Panc1 (cell line): ENCODE measurements at regions not wholly inside any gene's neighbourhood (a gene's known extent, or its start where the extent isn't known, plus 50 kb on each side); places are given as distances from the start of the nearest gene placed in this dataset.

Source experiments
- ATAC-seq: fragments of 200-7000 bp; cut with Tn5 transposase; 2 replicates; pipeline ENCODE4 v1.9.1; 2020; ENCODE audit warnings: mild to moderate bottlenecking, moderate library complexity
- BruUV-seq: library from RNA; stranded (reverse); fragments of 400-500 nt; replicated peaks from 2 replicates; lab custom pipeline; 2021; lab: Mats Ljungman, UMichigan
- CTCF ChIA-PET: fragments of 300-600 bp; sonication (Branson Sonifier 250); formaldehyde crosslinking; loops from one replicate; lab custom pipeline; 2022; ENCODE audit warnings: antibody characterized with exemption; lab: Charles Lee
- POLR2A ChIA-PET: fragments of 300-600 bp; sonication (Branson Sonifier 250); formaldehyde crosslinking; loops from one replicate; lab custom pipeline; 2022; ENCODE audit warnings: antibody characterized with exemption; lab: Charles Lee
- DNase-seq: peaks from one replicate; pipeline ENCODE4 v3.0.0-alpha.2; 2010; ENCODE audit warnings: low read depth, low spot score
- H3K27ac ChIP-seq: 2 replicates; pipeline ENCODE4 v1.5.1; 2011; ENCODE audit warnings: mild to moderate bottlenecking, low read length, inconsistent platforms
- H3K27me3 ChIP-seq: fragments of 200-500 bp; sonication (Bioruptor generic); 2 replicates; pipeline ENCODE4 v1.6.0; 2014; ENCODE audit warnings: low read length, inconsistent platforms; ENCODE audit not compliant: control insufficient read depth, insufficient read depth
- H3K36me3 ChIP-seq: fragments of 200-500 bp; sonication (Bioruptor generic); 2 replicates; pipeline ENCODE4 v1.5.1; 2014; ENCODE audit warnings: inconsistent platforms, mild to moderate bottlenecking, low read length, moderate library complexity; ENCODE audit not compliant: control insufficient read depth, insufficient read depth
- H3K4me1 ChIP-seq: 2 replicates; pipeline ENCODE4 v1.5.1; 2011; ENCODE audit warnings: inconsistent platforms, mild to moderate bottlenecking, low read length, moderate library complexity; ENCODE audit not compliant: control insufficient read depth, insufficient read depth
- H3K4me3 ChIP-seq, 2 experiments: 2 replicates each; pipeline ENCODE4 v1.5.1; 2011 to 2012; ENCODE audit warnings: low read depth in 2 of 2, low read length in 2 of 2, mild to moderate bottlenecking in 2 of 2, inconsistent platforms in 1 of 2, moderate library complexity in 1 of 2
- H3K9me3 ChIP-seq: fragments of 200-500 bp; sonication (Bioruptor generic); 2 replicates; pipeline ENCODE4 v1.5.1; 2014; ENCODE audit warnings: low read depth, mild to moderate bottlenecking, inconsistent platforms, low read length, moderate library complexity; ENCODE audit not compliant: control insufficient read depth, insufficient read depth
- CTCF ChIP-seq: fragments of 450-650 bp; IDR thresholded peaks from 2 replicates; pipeline ENCODE4 v1.5.1; 2017; ENCODE audit warnings: mild to moderate bottlenecking
- POLR2AphosphoS5 ChIP-seq: IDR thresholded peaks from 2 replicates; pipeline ENCODE4 v1.6.1; 2012; ENCODE audit warnings: mild to moderate bottlenecking, low read depth, low read length, moderate library complexity
- REST ChIP-seq, 2 experiments: IDR thresholded peaks; 2 replicates each; pipeline ENCODE4 v1.6.1; 2011 to 2012; ENCODE audit warnings: low read depth in 2 of 2, control low read depth in 1 of 2, low read length in 1 of 2, mild to moderate bottlenecking in 1 of 2, moderate library complexity in 1 of 2; ENCODE audit not compliant: insufficient read depth in 1 of 2
- SIN3A ChIP-seq: IDR thresholded peaks from 2 replicates; pipeline ENCODE4 v1.6.1; 2012; ENCODE audit warnings: low read depth, mild to moderate bottlenecking, low read length, moderate library complexity, borderline replicate concordance; ENCODE audit not compliant: insufficient read depth
- TCF7L2 ChIP-seq: IDR thresholded peaks from 2 replicates; pipeline ENCODE4 v1.6.1; 2011; ENCODE audit warnings: mild to moderate bottlenecking, low read depth, low read length, inconsistent platforms
- in situ Hi-C: cut with HindIII; loops from 2 replicates; pipeline ENCODE4 v1.10.0; 2016; ENCODE audit warnings: low sequenced_read_pairs, low pct_unique_long_range_greater_than_20kb
- intact Hi-C: fragments of 100-400 bp; cut with micrococcal nuclease; formaldehyde crosslinking; loops from one replicate; pipeline ENCODE4 v1.10.0; 2022; ENCODE audit not compliant: unreplicated experiment

- H3K9me3 ChIP-seq = no peaks in the 10 kb centered on the region
- in situ Hi-C loops (no loop called here), intact Hi-C loops (no loop called here)
- POLR2A ChIA-PET = no interaction called here
- no peaks in the 10 kb centered on the region for H3K27me3 ChIP-seq
- H3K36me3 ChIP-seq = no peaks in the 10 kb centered on the region
- ATAC-seq = no peak
- TF ChIP-seq CTCF (no peak), POLR2AphosphoS5 (no peak), SIN3A (no peak), REST (IDR thresholded peaks at IDR 0.05; ENCODE audit: insufficient read depth in 1 of 2, low read depth in 2 of 2, low read length in 1 of 2) (no peak), TCF7L2 (no peak)
- H3K4me3 ChIP-seq = no peak overlapping the region
- BruUV-seq = no TSS peak
- no peak for DNase-seq
- CTCF ChIA-PET = no interaction called here
- no peaks in the 10 kb centered on the region for H3K4me1 ChIP-seq
- no peak overlapping the region for H3K27ac ChIP-seq
These were observed 798.7 kb upstream of the AGA start for GRCh38 chr4:178240891-178241290.

GRCh38 chr4:178241601-178242118 is 799.4 kb upstream of the AGA start:
- POLR2A ChIA-PET = no interaction called here
- Histone ChIP-seq H3K27me3 (no peaks in the 10 kb centered on the region), H3K9me3 (no peaks in the 10 kb centered on the region), H3K4me3 (no peak overlapping the region), H3K27ac (no peak overlapping the region), H3K36me3 (no peaks in the 10 kb centered on the region), H3K4me1 (no peaks in the 10 kb centered on the region)
- no peak for DNase-seq
- no TSS peak for BruUV-seq
- intact Hi-C loops = no loop called here
- ATAC-seq = no peak
- TF ChIP-seq CTCF (no peak), TCF7L2 (no peak), POLR2AphosphoS5 (no peak), SIN3A (no peak), REST (IDR thresholded peaks at IDR 0.05; ENCODE audit: insufficient read depth in 1 of 2, low read depth in 2 of 2, low read length in 1 of 2) (no peak)
- CTCF ChIA-PET = no interaction called here
- in situ Hi-C loops = no loop called here
